ENCODE measurements at regions not wholly inside any gene's neighbourhood (a gene's known extent, or its start where the extent isn't known, plus 50 kb on each side); places are given as distances from the start of the nearest gene placed in this dataset.

DNA sequence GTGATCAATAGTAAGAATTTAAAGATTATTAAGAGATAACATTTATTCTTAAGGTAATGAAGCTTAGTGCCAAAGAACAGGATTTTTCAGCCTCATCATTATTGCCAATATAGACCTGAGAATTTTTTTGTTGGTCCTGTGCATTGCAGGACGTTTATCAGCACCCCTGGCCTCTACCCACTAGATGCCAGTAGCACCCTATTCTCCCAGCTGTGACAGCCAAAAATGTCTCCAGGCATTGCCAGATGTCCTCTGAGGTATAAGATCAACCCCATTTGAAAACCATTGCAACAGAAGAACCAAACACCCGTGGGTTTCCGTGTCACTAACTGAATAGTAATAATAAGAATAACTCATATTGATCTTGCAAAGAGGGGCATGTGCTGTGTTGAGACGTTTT lies 700.0 kb upstream of the SOX11 start:
- DNase-seq (ENCODE audit: low spot score), result no peak
- Histone ChIP-seq H3K9me3 (no peaks in the 10 kb centered on the region), H3K27me3 (replicated peaks; ENCODE audit: insufficient read depth) (no peaks in the 10 kb centered on the region), H3K4me3 (no peak overlapping the region), H3K36me3 (no peaks in the 10 kb centered on the region), H3K4me1 (ENCODE audit: control insufficient read depth in 1 of 2, low read depth in 2 of 2) (no peaks in the 10 kb centered on the region), H3K27ac (no peak overlapping the region)
- ATAC-seq (ENCODE audit: insufficient number of reproducible peaks, low FRiP score, low read depth), result no peak
- TF ChIP-seq, protein P1, sequence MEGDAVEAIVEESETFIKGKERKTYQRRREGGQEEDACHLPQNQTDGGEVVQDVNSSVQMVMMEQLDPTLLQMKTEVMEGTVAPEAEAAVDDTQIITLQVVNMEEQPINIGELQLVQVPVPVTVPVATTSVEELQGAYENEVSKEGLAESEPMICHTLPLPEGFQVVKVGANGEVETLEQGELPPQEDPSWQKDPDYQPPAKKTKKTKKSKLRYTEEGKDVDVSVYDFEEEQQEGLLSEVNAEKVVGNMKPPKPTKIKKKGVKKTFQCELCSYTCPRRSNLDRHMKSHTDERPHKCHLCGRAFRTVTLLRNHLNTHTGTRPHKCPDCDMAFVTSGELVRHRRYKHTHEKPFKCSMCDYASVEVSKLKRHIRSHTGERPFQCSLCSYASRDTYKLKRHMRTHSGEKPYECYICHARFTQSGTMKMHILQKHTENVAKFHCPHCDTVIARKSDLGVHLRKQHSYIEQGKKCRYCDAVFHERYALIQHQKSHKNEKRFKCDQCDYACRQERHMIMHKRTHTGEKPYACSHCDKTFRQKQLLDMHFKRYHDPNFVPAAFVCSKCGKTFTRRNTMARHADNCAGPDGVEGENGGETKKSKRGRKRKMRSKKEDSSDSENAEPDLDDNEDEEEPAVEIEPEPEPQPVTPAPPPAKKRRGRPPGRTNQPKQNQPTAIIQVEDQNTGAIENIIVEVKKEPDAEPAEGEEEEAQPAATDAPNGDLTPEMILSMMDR (IDR thresholded peaks at IDR 0.05), result no peak

DNA sequence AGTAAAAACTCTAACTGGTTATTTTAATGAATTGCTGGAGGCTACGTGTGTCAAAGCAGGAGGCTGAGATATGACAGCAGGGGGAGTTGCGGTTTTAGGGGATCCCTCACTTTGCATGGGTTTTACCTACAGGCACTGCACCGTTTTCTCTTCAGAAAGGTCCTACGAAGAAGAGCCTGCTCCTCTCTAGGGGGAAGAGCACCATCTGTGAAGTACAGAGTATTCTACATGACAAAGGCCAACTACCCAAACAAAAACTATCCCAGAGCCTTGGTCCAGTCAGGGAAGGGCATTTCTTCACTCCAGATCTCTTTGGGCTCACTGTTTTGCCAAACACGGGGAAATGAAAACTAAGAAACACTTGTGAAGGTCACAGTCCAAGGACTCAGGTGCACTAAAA lies 696.7 kb upstream of the SOX11 start:
- TF ChIP-seq, protein P1 (IDR thresholded peaks at IDR 0.05), result no peak
- Histone ChIP-seq H3K9me3 (no peaks in the 10 kb centered on the region), H3K27ac (no peak overlapping the region), H3K4me3 (no peak overlapping the region), H3K4me1 (ENCODE audit: control insufficient read depth in 1 of 2, low read depth in 2 of 2) (no peaks in the 10 kb centered on the region), H3K27me3 (replicated peaks; ENCODE audit: insufficient read depth) (no peaks in the 10 kb centered on the region), H3K36me3 (no peaks in the 10 kb centered on the region)
- ATAC-seq (ENCODE audit: insufficient number of reproducible peaks, low FRiP score, low read depth) (no peak), DNase-seq (ENCODE audit: low spot score) (no peak)

DNA sequence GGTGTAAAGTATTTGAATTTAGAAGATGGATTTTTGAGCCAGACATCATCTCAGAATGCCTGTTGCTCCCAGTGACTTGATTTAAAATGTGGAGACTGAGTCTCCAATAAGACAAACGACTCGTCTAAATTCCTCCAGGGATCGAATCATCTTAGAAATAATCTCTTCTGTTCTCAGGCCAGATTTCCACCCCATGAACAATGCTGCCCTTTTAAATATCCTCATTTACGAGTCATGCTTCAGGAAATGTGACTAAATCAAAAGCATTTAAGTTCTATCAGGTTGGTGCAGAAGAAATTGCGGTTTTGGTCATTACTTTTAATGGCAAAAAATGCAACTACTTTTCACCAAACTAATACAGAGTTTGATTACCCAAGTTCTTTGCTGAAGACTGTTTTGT lies 684.6 kb upstream of the SOX11 start:
- Histone ChIP-seq H3K27me3 (replicated peaks; ENCODE audit: insufficient read depth) (no peaks in the 10 kb centered on the region), H3K9me3 (no peaks in the 10 kb centered on the region), H3K4me3 (no peak overlapping the region), H3K36me3 (no peaks in the 10 kb centered on the region), H3K27ac (no peak overlapping the region), H3K4me1 (ENCODE audit: control insufficient read depth in 1 of 2, low read depth in 2 of 2) (no peaks in the 10 kb centered on the region)
- DNase-seq (ENCODE audit: low spot score) (no peak), ATAC-seq (ENCODE audit: insufficient number of reproducible peaks, low FRiP score, low read depth) (no peak)
- TF ChIP-seq, protein P1 (IDR thresholded peaks at IDR 0.05), result no peak

DNA sequence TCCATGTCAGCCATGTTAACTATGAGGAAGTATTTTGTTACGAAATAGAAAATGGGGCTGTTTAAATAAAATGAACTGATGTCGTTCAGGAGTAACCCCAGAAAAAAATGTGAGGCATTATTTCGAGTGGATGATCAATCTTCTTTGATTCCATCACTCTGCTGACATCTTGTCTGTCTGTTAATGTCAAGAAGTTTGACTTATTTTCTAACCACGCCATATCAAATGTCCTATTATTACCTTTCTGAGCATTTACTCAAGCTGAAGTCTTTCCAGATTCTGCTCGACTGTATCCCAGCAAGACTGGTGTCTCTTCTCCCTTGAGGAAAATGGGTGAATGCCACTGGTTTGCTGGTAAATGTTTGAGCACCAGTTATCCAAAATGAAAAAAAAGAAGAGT lies 672.9 kb upstream of the SOX11 start:
- Histone ChIP-seq H3K9me3 (no peaks in the 10 kb centered on the region), H3K27ac (no peak overlapping the region), H3K36me3 (no peaks in the 10 kb centered on the region), H3K4me3 (no peak overlapping the region), H3K4me1 (ENCODE audit: control insufficient read depth in 1 of 2, low read depth in 2 of 2) (no peaks in the 10 kb centered on the region), H3K27me3 (replicated peaks; ENCODE audit: insufficient read depth) (no peaks in the 10 kb centered on the region)
- no peak for ATAC-seq (ENCODE audit: insufficient number of reproducible peaks, low FRiP score, low read depth)
- TF ChIP-seq, protein P1 (IDR thresholded peaks at IDR 0.05), result no peak
- no peak for DNase-seq (ENCODE audit: low spot score)

DNA sequence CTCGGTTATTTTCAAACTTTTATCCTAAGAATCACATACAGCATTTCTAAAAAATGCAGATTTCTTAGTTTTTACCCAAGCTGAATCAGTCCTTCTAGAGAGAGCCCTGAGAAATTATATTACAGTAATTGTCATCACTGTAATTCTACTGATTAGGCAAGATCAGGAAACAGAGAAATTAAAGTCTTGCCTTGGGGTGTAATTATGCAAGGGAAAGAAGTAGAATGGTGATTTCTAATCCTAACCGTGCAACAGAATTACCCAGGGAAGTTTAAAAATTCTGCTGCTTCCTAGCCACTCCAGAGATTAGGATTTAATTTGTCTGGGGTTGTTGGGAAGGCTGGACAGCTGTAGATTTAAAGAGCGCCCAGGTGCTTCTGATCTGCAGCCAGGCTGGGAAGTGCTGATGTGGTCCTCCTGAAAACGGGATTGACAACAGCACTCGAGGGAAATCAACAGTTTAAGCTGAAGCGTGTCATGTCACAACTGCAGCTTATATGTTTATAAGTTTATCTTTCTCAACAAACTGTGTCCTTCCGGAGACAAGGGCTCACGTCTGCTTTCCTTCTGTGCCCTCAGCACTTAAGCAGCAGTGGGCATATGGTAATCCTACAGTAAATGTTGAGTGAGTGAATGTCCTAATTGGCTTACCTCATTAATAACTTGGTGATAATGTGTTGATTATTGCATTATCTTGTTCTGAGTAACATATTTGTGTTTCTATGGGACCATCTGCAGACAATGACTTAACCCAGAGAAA lies 671.9 kb upstream of the SOX11 start:
- Histone ChIP-seq H3K4me1 (ENCODE audit: control insufficient read depth in 1 of 2, low read depth in 2 of 2) (no peaks in the 10 kb centered on the region), H3K4me3 (no peak overlapping the region), H3K27me3 (replicated peaks; ENCODE audit: insufficient read depth) (no peaks in the 10 kb centered on the region), H3K9me3 (no peaks in the 10 kb centered on the region), H3K27ac (no peak overlapping the region), H3K36me3 (no peaks in the 10 kb centered on the region)
- ATAC-seq (ENCODE audit: insufficient number of reproducible peaks, low FRiP score, low read depth) (no peak), DNase-seq (ENCODE audit: low spot score) (no peak)
- TF ChIP-seq, protein P1 (IDR thresholded peaks at IDR 0.05), result no peak

Measured in thoracic aorta (tissue), 2 donors.